HEK293T (cell line): ENCODE measurements at regions not wholly inside any gene's neighbourhood (a gene's known extent, or its start where the extent isn't known, plus 50 kb on each side); places are given as distances from the start of the nearest gene placed in this dataset.
"Not testable (repeated sequence)": the region's sequence is repeated elsewhere in the genome, so short reads cannot be mapped to it uniquely, and the experiment has no call there.

Experiments used
- CTCF ChIA-PET: fragments of 350-600 bp; formaldehyde crosslinking; extraction: SDS; loops from one replicate; lab custom pipeline; 2021; ENCODE audit warnings: antibody characterized with exemption, inconsistent platforms; lab: Yijun Ruan, JAX
- POLR2A ChIA-PET: fragments of 350-600 bp; formaldehyde crosslinking; extraction: SDS; loops from one replicate; lab custom pipeline; 2020; ENCODE audit warnings: antibody characterized with exemption, inconsistent platforms; lab: Yijun Ruan, JAX
- DNase-seq: peaks from one replicate; pipeline ENCODE4 v3.0.0; 2012; ENCODE audit warnings: mixed read lengths; ENCODE audit errors: extremely low spot score
- ARNT ChIP-seq: fragments of 450-650 bp; IDR thresholded peaks from 2 replicates; pipeline ENCODE4 v1.6.1; 2017; ENCODE audit warnings: mild to moderate bottlenecking
- BHLHE40 ChIP-seq: fragments of 450-650 bp; IDR thresholded peaks from 2 replicates; pipeline ENCODE4 v1.6.1; 2016; ENCODE audit warnings: mild to moderate bottlenecking, moderate library complexity, borderline replicate concordance
- CTBP1 ChIP-seq: fragments of 450-650 bp; IDR thresholded peaks from 2 replicates; pipeline ENCODE4 v1.6.1; 2016; ENCODE audit warnings: borderline replicate concordance
- ELF4 ChIP-seq: fragments of 450-650 bp; IDR thresholded peaks from 2 replicates; pipeline ENCODE4 v1.6.1; 2017; ENCODE audit warnings: antibody characterized with exemption
- FOXA1 ChIP-seq: fragments of 450-650 bp; IDR thresholded peaks from 2 replicates; pipeline ENCODE4 v1.6.1; 2016; ENCODE audit warnings: mild to moderate bottlenecking
- FOXK2 ChIP-seq: fragments of 450-650 bp; IDR thresholded peaks from 2 replicates; pipeline ENCODE4 v1.6.1; 2016; ENCODE audit warnings: mild to moderate bottlenecking
- FOXM1 ChIP-seq: fragments of 450-650 bp; IDR thresholded peaks from 2 replicates; pipeline ENCODE4 v1.6.1; 2017; ENCODE audit warnings: mild to moderate bottlenecking, borderline replicate concordance
- HDGF ChIP-seq: fragments of 450-650 bp; IDR thresholded peaks from 2 replicates; pipeline ENCODE4 v1.6.1; 2017; ENCODE audit warnings: antibody characterized with exemption, borderline replicate concordance
- L3MBTL2 ChIP-seq: fragments of 450-650 bp; conservative IDR thresholded peaks from 2 replicates; pipeline ENCODE4 v1.6.1; 2016; ENCODE audit warnings: mild to moderate bottlenecking
- LEF1 ChIP-seq: fragments of 450-650 bp; IDR thresholded peaks from 2 replicates; pipeline ENCODE4 v1.6.1; 2017; ENCODE audit warnings: mild to moderate bottlenecking, borderline replicate concordance
- NFRKB ChIP-seq: fragments of 450-650 bp; IDR thresholded peaks from 2 replicates; pipeline ENCODE4 v1.6.1; 2016; ENCODE audit warnings: mild to moderate bottlenecking, moderate library complexity
- SP1 ChIP-seq: fragments of 450-650 bp; IDR thresholded peaks from 2 replicates; pipeline ENCODE4 v1.6.1; 2017
- SUZ12 ChIP-seq: fragments of 450-650 bp; IDR thresholded peaks from 2 replicates; pipeline ENCODE4 v1.6.1; 2016; ENCODE audit warnings: mild to moderate bottlenecking
- TARDBP ChIP-seq: fragments of 450-650 bp; IDR thresholded peaks from 2 replicates; pipeline ENCODE4 v1.6.1; 2016
- ZNF384 ChIP-seq: fragments of 450-650 bp; IDR thresholded peaks from 2 replicates; pipeline ENCODE4 v1.6.1; 2016
- TF ChIP-seq, protein P1 (sequence below): fragments of 450-650 bp; IDR thresholded peaks from 2 replicates; pipeline ENCODE4 v1.6.1; 2016

- CTCF ChIA-PET: no interaction called here
These were observed 213.8 kb upstream of the HAAO start for GRCh38 chr2:43005975-43006833.

GRCh38 chr2:43005245-43005974, 213.0 kb upstream of the HAAO start:
- CTCF ChIA-PET: interaction anchor here (0.6 kb wide), 2 partner anchors 24 to 82 kb away, joined by 3 to 11 read pairs; no protein-coding TSS in a partner anchor
- no peak for TF ChIP-seq CTBP1
- no peak for TF ChIP-seq ELF4
- TF ChIP-seq FOXM1: no peak
- no peak for TF ChIP-seq SP1
- TF ChIP-seq L3MBTL2: no peak
- no peak for TF ChIP-seq TARDBP
- no peak for TF ChIP-seq NFRKB
- no peak for TF ChIP-seq HDGF
- TF ChIP-seq ARNT: no peak
- no peak for TF ChIP-seq FOXK2
- TF ChIP-seq SUZ12: no peak
- no peak for TF ChIP-seq LEF1
- no peak for TF ChIP-seq BHLHE40
- TF ChIP-seq, protein P1, sequence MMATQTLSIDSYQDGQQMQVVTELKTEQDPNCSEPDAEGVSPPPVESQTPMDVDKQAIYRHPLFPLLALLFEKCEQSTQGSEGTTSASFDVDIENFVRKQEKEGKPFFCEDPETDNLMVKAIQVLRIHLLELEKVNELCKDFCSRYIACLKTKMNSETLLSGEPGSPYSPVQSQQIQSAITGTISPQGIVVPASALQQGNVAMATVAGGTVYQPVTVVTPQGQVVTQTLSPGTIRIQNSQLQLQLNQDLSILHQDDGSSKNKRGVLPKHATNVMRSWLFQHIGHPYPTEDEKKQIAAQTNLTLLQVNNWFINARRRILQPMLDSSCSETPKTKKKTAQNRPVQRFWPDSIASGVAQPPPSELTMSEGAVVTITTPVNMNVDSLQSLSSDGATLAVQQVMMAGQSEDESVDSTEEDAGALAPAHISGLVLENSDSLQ: no peak
- no peak for TF ChIP-seq ZNF384
- no peak for TF ChIP-seq FOXA1
- POLR2A ChIA-PET: no interaction called here

More at GRCh38 chr2:43005975-43006833, 213.8 kb upstream of the HAAO start:
- no peak for TF ChIP-seq CTBP1
- no peak for TF ChIP-seq TARDBP
- no peak for TF ChIP-seq FOXK2
- no peak for TF ChIP-seq FOXA1
- no peak for TF ChIP-seq HDGF
- TF ChIP-seq LEF1: no peak
- no peak for TF ChIP-seq ELF4
- TF ChIP-seq SUZ12: no peak
- TF ChIP-seq L3MBTL2: no peak
- DNase-seq: no peak
- POLR2A ChIA-PET: no interaction called here

GRCh38 chr2:43004879-43005244, 212.5 kb upstream of the HAAO start:
- CTCF ChIA-PET: interaction anchor here (0.6 kb wide), 2 partner anchors 23 to 81 kb away, joined by 3 to 11 read pairs; no protein-coding TSS in a partner anchor
- POLR2A ChIA-PET: no interaction called here
- TF ChIP-seq SP1 (no peak), FOXA1 (no peak), NFRKB (no peak), ARNT (no peak), HDGF (no peak), FOXK2 (no peak), TARDBP (no peak), BHLHE40 (no peak)
- TF ChIP-seq, protein P1: no peak
- DNase-seq: no peak

More at GRCh38 chr2:43005245-43005974, 213.0 kb upstream of the HAAO start:
- no peak for DNase-seq

- CTCF ChIA-PET, POLR2A ChIA-PET, DNase-seq: not testable (repeated sequence)
These were observed 211.9 kb upstream of the HAAO start for GRCh38 chr2:43004126-43004865.

DNA sequence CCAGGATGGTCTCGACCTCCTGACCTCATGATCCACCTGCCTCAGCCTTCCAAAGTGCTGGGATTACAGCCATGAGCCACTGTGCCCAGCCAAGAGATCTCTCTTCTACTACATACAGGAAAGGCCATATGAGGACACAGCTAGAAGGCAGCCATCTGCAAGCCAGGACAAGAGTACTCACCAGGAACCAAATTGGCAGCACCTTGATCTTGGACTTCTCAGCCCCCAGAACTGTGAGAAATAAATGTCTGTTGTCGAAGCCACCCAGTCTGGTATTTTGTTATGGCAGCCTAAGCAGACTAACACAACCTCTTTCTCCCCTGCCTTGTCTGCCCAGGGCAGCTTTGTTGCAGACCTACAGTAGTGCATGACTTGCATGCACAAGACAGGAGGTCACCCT, 211.3 kb upstream of the HAAO start:
- CTCF ChIA-PET: no interaction called here
- POLR2A ChIA-PET: no interaction called here
- TF ChIP-seq SUZ12 (no peak), ELF4 (no peak), ZNF384 (no peak), FOXK2 (no peak), ARNT (no peak), LEF1 (no peak), BHLHE40 (no peak)
- TF ChIP-seq, protein P1: no peak
- DNase-seq: no peak

DNA sequence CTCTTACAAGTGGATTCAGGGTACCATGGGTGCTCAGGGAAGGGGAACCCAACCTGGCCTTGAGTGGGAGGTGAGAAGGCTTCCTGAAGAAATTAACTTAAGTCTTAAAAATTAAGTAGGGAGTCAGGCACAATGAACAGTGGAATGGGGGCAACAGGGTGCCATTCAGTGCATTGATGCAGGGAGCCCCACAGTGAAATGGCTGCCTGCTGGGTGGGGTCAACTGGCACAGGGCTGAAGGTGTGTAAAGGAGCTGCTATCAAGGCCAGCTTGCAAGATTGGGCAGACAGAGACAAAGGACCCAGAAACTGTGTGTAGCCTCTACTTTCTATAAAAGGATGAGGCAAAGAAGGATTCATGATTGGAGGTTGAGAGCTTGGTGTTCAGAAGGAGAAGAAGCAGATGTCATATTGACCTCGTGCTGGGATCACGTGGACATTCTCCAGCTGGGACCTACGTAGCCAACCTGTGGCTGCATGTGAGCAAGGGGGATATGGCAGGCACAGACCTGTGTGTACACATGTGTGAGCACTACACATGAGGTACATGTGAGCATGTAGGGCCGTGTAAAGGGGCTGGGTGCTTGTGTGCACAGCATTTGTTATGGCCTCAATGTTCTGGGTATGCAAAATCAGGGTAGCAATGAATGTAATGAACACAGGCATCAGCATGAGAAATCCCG, 209.5 kb upstream of the HAAO start:
- CTCF ChIA-PET: no interaction called here
- TF ChIP-seq ARNT: no peak
- TF ChIP-seq ZNF384: no peak
- TF ChIP-seq, protein P1: no peak
- no peak for TF ChIP-seq TARDBP
- no peak for TF ChIP-seq FOXK2
- TF ChIP-seq LEF1: no peak
- no peak for TF ChIP-seq CTBP1
- no peak for TF ChIP-seq L3MBTL2
- TF ChIP-seq BHLHE40: no peak
- TF ChIP-seq NFRKB: no peak
- TF ChIP-seq FOXA1: no peak
- no peak for TF ChIP-seq ELF4
- DNase-seq: no peak
- POLR2A ChIA-PET: no interaction called here
